ENCODE measurements at regions not wholly inside any gene's neighbourhood (a gene's known extent, or its start where the extent isn't known, plus 50 kb on each side); places are given as distances from the start of the nearest gene placed in this dataset.

DNA sequence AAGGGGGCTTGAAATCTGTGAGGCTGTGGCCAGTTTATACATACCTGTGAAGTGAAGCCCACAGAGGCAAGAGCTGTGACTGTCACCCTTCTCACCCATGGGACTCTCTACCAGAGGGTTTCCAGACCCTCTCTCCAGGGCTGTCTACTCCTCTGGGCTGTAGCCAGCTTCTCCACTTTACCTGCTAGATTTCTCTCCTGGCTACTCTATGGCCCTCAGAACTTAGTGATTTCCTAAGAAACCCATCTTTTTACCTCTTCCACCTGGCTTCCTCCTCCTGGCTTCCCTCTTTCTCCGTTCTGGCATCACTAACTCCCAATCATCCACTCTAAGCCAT, 78.0 kb downstream of the SEC61B start:
- no peaks in the 10 kb centered on the region for H3K79me2 ChIP-seq
- H3K27me3 ChIP-seq (ENCODE audit: control insufficient read depth, insufficient read depth, low read length) = no peaks in the 10 kb centered on the region
- H3K4me1 ChIP-seq = no peaks in the 10 kb centered on the region
- H3K9ac ChIP-seq = no peak overlapping the region
- H3K36me3 ChIP-seq (ENCODE audit: control insufficient read depth, insufficient read depth, low read length) = no peaks in the 10 kb centered on the region
- H3K9me3 ChIP-seq (ENCODE audit: control insufficient read depth, low read length) = no peaks in the 10 kb centered on the region
- H3K27ac ChIP-seq = no peak overlapping the region
- H3K4me2 ChIP-seq (ENCODE audit: low read length) = no peak overlapping the region
- TF ChIP-seq, protein P1, sequence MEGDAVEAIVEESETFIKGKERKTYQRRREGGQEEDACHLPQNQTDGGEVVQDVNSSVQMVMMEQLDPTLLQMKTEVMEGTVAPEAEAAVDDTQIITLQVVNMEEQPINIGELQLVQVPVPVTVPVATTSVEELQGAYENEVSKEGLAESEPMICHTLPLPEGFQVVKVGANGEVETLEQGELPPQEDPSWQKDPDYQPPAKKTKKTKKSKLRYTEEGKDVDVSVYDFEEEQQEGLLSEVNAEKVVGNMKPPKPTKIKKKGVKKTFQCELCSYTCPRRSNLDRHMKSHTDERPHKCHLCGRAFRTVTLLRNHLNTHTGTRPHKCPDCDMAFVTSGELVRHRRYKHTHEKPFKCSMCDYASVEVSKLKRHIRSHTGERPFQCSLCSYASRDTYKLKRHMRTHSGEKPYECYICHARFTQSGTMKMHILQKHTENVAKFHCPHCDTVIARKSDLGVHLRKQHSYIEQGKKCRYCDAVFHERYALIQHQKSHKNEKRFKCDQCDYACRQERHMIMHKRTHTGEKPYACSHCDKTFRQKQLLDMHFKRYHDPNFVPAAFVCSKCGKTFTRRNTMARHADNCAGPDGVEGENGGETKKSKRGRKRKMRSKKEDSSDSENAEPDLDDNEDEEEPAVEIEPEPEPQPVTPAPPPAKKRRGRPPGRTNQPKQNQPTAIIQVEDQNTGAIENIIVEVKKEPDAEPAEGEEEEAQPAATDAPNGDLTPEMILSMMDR (IDR thresholded peaks at IDR 0.05) = no peak
- no peak overlapping the region for H3K4me3 ChIP-seq (ENCODE audit: low read depth, low read length)
- no peak overlapping the region for H2AFZ ChIP-seq

DNA sequence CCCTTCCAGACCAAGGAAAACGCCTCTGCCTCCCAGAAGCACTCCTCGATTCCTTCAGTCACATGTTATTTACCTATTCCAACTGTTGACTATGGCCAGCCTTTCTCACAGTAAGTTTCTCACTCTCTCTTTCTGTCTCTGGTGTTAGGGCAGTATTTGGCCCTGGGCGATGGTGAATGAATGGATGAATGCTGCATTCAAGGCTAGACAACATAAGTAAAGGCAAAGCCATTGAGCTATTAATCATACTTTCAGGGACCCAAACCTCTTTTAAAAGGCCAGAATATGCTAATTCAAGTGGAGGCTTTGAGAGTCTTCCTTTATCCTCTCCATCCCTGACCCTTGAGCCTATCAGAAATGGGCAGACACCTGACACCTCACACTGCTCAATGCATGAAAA, 78.5 kb downstream of the SEC61B start:
- Histone ChIP-seq H3K79me2 (no peaks in the 10 kb centered on the region), H3K4me1 (no peaks in the 10 kb centered on the region), H3K4me2 (ENCODE audit: low read length) (no peak overlapping the region), H3K36me3 (ENCODE audit: control insufficient read depth, insufficient read depth, low read length) (no peaks in the 10 kb centered on the region), H3K27me3 (ENCODE audit: control insufficient read depth, insufficient read depth, low read length) (no peaks in the 10 kb centered on the region), H3K9me3 (ENCODE audit: control insufficient read depth, low read length) (no peaks in the 10 kb centered on the region), H2AFZ (no peak overlapping the region), H3K4me3 (ENCODE audit: low read depth, low read length) (no peak overlapping the region), H3K27ac (no peak overlapping the region), H3K9ac (no peak overlapping the region)
- TF ChIP-seq, protein P1 (IDR thresholded peaks at IDR 0.05) = no peak

DNA sequence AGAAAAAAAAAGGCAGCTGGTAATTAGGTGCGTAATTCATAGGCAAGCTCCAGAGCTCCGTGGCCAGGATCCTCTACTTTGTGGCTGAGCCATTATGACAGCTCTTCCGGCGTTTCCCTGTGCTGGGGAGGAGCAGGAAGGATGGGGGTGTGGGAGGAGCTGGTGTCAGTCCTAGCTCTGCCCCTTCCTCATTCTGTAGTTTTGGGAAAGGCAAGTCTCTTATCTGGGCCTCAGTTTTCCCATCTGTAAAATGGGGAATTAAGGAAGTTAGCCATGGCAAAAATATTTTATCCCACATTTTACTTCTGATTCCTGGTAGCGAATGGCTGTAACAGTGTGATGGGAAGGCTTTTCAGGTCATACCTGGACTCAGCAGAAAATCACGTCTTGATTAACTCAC, 81.1 kb downstream of the SEC61B start:
- H3K4me1 ChIP-seq = no peaks in the 10 kb centered on the region
- no peak overlapping the region for H3K4me2 ChIP-seq (ENCODE audit: low read length)
- no peaks in the 10 kb centered on the region for H3K9me3 ChIP-seq (ENCODE audit: control insufficient read depth, low read length)
- H3K79me2 ChIP-seq = no peaks in the 10 kb centered on the region
- no peaks in the 10 kb centered on the region for H3K36me3 ChIP-seq (ENCODE audit: control insufficient read depth, insufficient read depth, low read length)
- no peak overlapping the region for H2AFZ ChIP-seq
- no peak overlapping the region for H3K27ac ChIP-seq
- no peak overlapping the region for H3K4me3 ChIP-seq (ENCODE audit: low read depth, low read length)
- TF ChIP-seq, protein P1 (IDR thresholded peaks at IDR 0.05) = no peak
- no peaks in the 10 kb centered on the region for H3K27me3 ChIP-seq (ENCODE audit: control insufficient read depth, insufficient read depth, low read length)
- no peak overlapping the region for H3K9ac ChIP-seq

DNA sequence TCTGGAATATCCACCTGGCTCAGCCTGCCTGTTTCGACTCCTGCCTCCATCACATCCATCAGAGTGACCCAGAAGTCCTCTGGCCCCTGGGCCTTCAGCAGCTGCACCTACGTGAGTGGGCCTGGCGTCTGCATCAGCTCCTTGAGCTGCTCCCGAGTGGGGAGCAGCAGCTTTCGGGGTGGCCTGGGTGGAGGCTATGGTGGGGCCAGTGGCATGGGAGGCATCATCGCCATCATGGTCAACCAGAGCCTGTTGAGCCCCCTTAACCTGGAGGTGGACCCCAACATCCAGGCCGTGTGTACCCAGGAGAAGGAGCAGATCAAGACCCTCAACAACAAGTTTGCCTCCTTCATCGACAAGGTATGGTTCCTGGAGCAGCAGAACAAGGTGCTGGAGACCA, 83.0 kb downstream of the SEC61B start:
- Histone ChIP-seq H3K4me1 (no peaks in the 10 kb centered on the region), H3K27me3 (ENCODE audit: control insufficient read depth, insufficient read depth, low read length) (no peaks in the 10 kb centered on the region), H3K79me2 (no peaks in the 10 kb centered on the region), H3K9me3 (ENCODE audit: control insufficient read depth, low read length) (no peaks in the 10 kb centered on the region), H3K36me3 (ENCODE audit: control insufficient read depth, insufficient read depth, low read length) (no peaks in the 10 kb centered on the region), H3K9ac (no peak overlapping the region), H3K4me2 (ENCODE audit: low read length) (no peak overlapping the region), H3K4me3 (ENCODE audit: low read depth, low read length) (no peak overlapping the region), H3K27ac (no peak overlapping the region), H2AFZ (no peak overlapping the region)
- TF ChIP-seq, protein P1 (IDR thresholded peaks at IDR 0.05) = no peak

DNA sequence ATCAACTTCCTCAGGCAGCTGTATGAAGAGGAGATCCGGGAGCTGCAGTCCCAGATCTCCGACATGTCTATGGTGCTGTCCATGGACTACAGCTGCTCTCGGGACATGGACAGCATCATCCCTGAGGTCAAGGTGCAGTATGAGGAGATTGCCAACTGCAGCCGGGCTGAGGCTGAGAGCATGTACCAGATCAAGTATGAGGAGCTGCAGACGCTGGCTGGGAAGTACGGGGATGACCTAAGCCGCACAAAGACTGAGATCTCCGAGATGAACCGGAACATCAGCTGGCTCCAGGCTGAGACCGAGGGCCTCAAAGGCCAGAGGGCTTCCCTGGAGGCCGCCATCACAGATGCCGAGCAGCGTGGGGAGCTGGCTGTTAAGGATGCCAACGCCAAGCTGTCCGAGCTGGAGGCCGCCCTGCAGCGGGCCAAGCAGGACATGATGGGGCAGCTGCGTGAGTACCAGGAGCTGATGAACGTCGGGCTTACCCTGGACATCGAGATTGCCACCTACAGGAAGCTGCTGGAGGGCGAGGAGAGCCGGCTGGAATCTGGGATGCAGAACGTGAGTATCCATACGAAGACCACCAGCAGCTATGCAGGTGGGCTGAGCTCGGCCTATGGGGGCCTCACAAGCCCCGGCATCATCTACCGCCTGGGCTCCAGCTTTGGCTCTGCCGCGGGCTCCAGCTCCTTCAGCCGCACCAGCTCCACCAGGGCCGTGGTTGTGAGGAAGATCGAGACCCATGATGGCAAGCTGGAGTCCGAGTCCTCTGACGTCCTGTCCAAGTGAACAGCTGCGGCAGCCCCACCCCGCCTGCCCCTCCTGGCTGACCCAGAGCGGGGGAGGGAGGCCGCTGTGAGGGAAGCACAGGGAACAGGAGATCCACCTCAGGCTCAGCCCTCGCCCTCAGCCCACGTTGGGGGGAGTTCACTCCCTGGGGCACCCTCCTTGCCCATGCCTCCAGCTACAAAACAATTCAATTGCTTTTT, 84.0 kb downstream of the SEC61B start:
- Histone ChIP-seq H3K9me3 (ENCODE audit: control insufficient read depth, low read length) (no peaks in the 10 kb centered on the region), H3K9ac (no peak overlapping the region), H3K4me1 (no peaks in the 10 kb centered on the region), H3K36me3 (ENCODE audit: control insufficient read depth, insufficient read depth, low read length) (no peaks in the 10 kb centered on the region), H3K79me2 (no peaks in the 10 kb centered on the region), H3K4me2 (ENCODE audit: low read length) (no peak overlapping the region), H2AFZ (no peak overlapping the region), H3K27me3 (ENCODE audit: control insufficient read depth, insufficient read depth, low read length) (no peaks in the 10 kb centered on the region), H3K4me3 (ENCODE audit: low read depth, low read length) (no peak overlapping the region), H3K27ac (no peak overlapping the region)
- TF ChIP-seq, protein P1 (IDR thresholded peaks at IDR 0.05) = no peak

All from parathyroid adenoma (tissue), 2 donors.